ENCODE measurements at regions not wholly inside any gene's neighbourhood (a gene's known extent, or its start where the extent isn't known, plus 50 kb on each side); places are given as distances from the start of the nearest gene placed in this dataset.
"Not testable (repeated sequence)": the region's sequence is repeated elsewhere in the genome, so short reads cannot be mapped to it uniquely, and the experiment has no call there.

GRCh38 chr3:110646496-110646895 is 425.1 kb upstream of the NECTIN3 start:
- DNase-seq, result no peak

GRCh38 chr3:110647586-110647985 is 424.0 kb upstream of the NECTIN3 start:
- no peak for DNase-seq

- DNase-seq, result no peak
Observed at GRCh38 chr3:110650741-110651140, 420.9 kb upstream of the NECTIN3 start.

GRCh38 chr3:110654843-110655502 is 416.6 kb upstream of the NECTIN3 start:
- no peak for DNase-seq

GRCh38 chr3:110656394-110657025 is 415.1 kb upstream of the NECTIN3 start:
- DNase-seq, result no peak

GRCh38 chr3:110664148-110664547 is 407.5 kb upstream of the NECTIN3 start:
- no peak for DNase-seq

- no peak for DNase-seq
Observed at GRCh38 chr3:110666495-110666894, 405.1 kb upstream of the NECTIN3 start.

GRCh38 chr3:110667216-110667615 is 404.4 kb upstream of the NECTIN3 start:
- DNase-seq, result no peak

- no peak for DNase-seq
Observed at GRCh38 chr3:110670407-110670806, 401.2 kb upstream of the NECTIN3 start.

- DNase-seq, result no peak
Observed at GRCh38 chr3:110677506-110677905, 394.1 kb upstream of the NECTIN3 start.

- no peak for DNase-seq
Observed at GRCh38 chr3:110679285-110679684, 392.3 kb upstream of the NECTIN3 start.

- DNase-seq, result no peak
Observed at GRCh38 chr3:110680450-110680849, 391.2 kb upstream of the NECTIN3 start.

- DNase-seq, result no peak
Observed at GRCh38 chr3:110684466-110684865, 387.1 kb upstream of the NECTIN3 start.

- no peak for DNase-seq
Observed at GRCh38 chr3:110685630-110686029, 386.0 kb upstream of the NECTIN3 start.

GRCh38 chr3:110686701-110687100 is 384.9 kb upstream of the NECTIN3 start:
- DNase-seq, result no peak

GRCh38 chr3:110687138-110687537 is 384.5 kb upstream of the NECTIN3 start:
- DNase-seq, result no peak

- no peak for DNase-seq
Observed at GRCh38 chr3:110697961-110698360, 373.7 kb upstream of the NECTIN3 start.

- DNase-seq, result not testable (repeated sequence)
Observed at GRCh38 chr3:110704332-110704731, 367.3 kb upstream of the NECTIN3 start.

GRCh38 chr3:110708156-110708555 is 363.5 kb upstream of the NECTIN3 start:
- no peak for DNase-seq

- no peak for DNase-seq
Observed at GRCh38 chr3:110710156-110710555, 361.5 kb upstream of the NECTIN3 start.

- no peak for DNase-seq
Observed at GRCh38 chr3:110710603-110711002, 361.0 kb upstream of the NECTIN3 start.

GRCh38 chr3:110711130-110711832 is 360.3 kb upstream of the NECTIN3 start:
- no peak for DNase-seq

GRCh38 chr3:110711851-110712516 is 359.6 kb upstream of the NECTIN3 start:
- DNase-seq, result no peak

- no peak for DNase-seq
Observed at GRCh38 chr3:110727056-110727455, 344.6 kb upstream of the NECTIN3 start.
